GM18951 (cell line): ENCODE measurements at regions not wholly inside any gene's neighbourhood (a gene's known extent, or its start where the extent isn't known, plus 50 kb on each side); places are given as distances from the start of the nearest gene placed in this dataset.

Experiments
- POLR2A ChIP-seq: IDR thresholded peaks from 4 replicates; pipeline ENCODE4 v1.6.1; 2011; ENCODE audit warnings: mild to moderate bottlenecking; ENCODE audit not compliant: insufficient read length, insufficient read depth; ENCODE audit errors: extremely low read depth
- in situ Hi-C: fragments of 300-500 bp; cut with MboI; formaldehyde crosslinking; loops from one replicate; pipeline ENCODE4 v1.12.0; 2022; ENCODE audit warnings: low sequenced_read_pairs, mixed read lengths, inconsistent platforms; ENCODE audit not compliant: unreplicated experiment

GRCh38 chr15:39145854-39146625 lies 434.8 kb upstream of the THBS1 start:
- TF ChIP-seq POLR2A: no peak
- in situ Hi-C loops: no loop called here

GRCh38 chr15:39149636-39150150 lies 431.2 kb upstream of the THBS1 start:
- no peak for TF ChIP-seq POLR2A
- in situ Hi-C loops: no loop called here

DNA sequence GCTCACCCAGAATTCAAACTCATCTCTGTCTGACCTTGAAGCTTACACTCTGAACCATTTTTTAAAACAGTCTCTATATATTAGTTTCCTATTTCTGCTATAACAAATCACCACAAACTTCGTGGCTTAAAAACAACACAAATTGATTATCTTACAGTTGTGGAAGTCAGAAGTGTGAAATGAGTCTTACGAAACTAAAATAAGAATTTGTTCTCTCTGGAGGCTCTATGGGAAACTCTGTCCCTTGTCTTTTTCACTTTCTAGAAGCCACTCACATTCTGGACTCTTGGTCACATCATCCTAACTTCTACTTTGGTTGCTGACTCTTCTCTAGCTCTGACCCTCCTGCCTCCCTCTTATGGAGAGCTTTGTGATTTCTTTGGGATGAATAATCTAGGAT lies 429.3 kb upstream of the THBS1 start:
- in situ Hi-C loops: no loop called here
- TF ChIP-seq POLR2A: no peak

- in situ Hi-C loops: no loop called here
- no peak for TF ChIP-seq POLR2A
Measured at GRCh38 chr15:39153058-39153714, 427.7 kb upstream of the THBS1 start.

DNA sequence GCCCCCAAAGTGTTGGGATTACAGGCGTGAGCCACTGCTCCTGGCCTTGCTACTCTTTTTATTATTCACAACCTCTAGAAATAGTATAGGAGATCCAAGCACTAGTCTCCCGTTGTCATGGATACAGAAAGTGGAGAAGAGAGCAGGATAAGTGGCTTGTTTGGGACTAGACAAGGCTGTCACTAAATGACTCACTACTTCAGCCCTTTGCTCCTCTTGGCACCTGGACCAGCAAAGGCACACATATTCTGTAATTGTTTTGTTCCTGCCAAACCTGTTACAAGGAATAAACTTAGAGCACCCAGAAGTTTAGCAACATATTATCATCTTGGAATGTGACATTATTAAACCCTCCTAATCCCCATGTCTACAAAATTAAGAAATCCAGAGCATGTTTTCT lies 427.2 kb upstream of the THBS1 start:
- in situ Hi-C loops: no loop called here

GRCh38 chr15:39154227-39154638 lies 426.6 kb upstream of the THBS1 start:
- no peak for TF ChIP-seq POLR2A
- in situ Hi-C loops: no loop called here

More for the DNA sequence above, 427.2 kb upstream of the THBS1 start:
- no peak for TF ChIP-seq POLR2A

GRCh38 chr15:39154776-39155175 lies 426.1 kb upstream of the THBS1 start:
- in situ Hi-C loops: no loop called here
- TF ChIP-seq POLR2A: no peak

DNA sequence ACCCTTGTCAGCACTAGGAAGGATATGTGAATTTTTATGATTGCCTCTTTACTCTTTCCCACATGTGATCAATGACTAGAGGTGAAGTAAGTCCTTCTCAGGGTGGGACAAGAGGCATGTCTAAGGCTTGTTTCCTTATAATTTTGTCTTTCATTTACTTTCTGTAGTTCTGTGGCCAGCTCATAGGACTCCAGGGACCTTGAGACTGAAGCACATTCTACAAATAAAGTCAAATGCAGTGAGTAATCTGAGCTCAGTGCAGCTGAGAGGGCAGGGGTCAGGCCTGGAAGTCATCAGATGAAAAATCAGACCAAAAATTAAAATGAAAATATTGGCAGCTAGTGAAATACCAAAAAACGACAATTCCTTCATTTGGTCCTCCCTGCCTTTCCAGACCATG lies 424.7 kb upstream of the THBS1 start:
- in situ Hi-C loops: no loop called here
- TF ChIP-seq POLR2A: no peak

GRCh38 chr15:39156646-39157250 lies 424.1 kb upstream of the THBS1 start:
- in situ Hi-C loops: no loop called here
- TF ChIP-seq POLR2A: no peak

- TF ChIP-seq POLR2A: no peak
- in situ Hi-C loops: no loop called here
Measured at GRCh38 chr15:39157882-39158281, 423.0 kb upstream of the THBS1 start.

- no peak for TF ChIP-seq POLR2A
- in situ Hi-C loops: no loop called here
Measured at GRCh38 chr15:39159833-39160232, 421.0 kb upstream of the THBS1 start.

DNA sequence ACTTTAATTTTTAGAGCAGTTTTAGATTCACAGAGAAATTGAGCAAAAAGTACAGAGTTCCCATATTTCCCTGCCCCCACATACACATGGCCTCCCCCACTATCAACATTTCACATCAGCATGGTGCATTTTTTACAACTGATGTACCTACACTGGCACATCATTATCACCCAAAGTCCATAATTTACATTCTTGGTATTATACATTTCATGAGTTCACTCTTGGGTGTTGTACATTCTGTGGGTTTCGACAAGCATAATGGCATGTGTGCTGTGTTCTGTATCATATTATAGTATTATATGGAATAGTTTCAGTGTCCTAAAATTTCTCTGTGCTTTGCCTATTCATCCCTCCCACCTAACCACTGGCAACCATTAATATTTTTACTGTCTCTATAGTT lies 419.8 kb upstream of the THBS1 start:
- in situ Hi-C loops: no loop called here
- TF ChIP-seq POLR2A: no peak

DNA sequence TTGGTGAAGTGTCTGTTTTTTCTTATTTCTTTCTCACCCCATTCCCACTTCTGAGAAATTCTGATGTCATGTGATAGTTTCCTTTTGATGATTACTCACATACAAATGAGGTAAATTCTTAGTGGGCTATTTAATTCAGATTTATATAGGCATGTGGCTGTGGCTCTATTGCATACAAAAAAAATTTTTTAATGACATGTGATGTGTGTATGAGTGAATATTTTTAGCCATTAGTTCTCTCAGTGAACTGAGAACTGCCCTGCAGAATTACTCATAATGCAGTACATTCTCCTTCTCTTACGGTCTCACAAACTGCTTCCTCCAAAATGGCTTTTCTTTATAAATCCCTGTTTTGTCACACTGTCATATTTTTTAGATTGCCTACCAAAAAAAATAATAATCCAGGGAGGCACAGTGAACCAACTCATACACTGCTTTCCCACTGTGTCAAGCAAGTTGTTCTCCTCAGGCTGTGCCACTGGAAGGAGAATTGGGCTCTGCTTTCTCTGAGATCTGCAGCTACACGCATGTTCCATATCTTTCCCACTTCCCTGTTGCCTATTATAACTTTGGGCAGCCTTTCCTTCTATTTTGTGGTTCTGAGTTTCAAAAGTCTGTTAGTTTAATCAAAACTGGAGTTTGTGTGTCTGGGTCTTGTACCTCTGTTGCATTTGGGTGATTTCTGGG lies 415.7 kb upstream of the THBS1 start:
- in situ Hi-C loops: no loop called here
- no peak for TF ChIP-seq POLR2A
